Hepatocyte (in vitro differentiated cells): ENCODE measurements at regions not wholly inside any gene's neighbourhood (a gene's known extent, or its start where the extent isn't known, plus 50 kb on each side); places are given as distances from the start of the nearest gene placed in this dataset.

Experiments
- EZH2 ChIP-seq: fragments of 200-600 bp; sonication (generic); IDR thresholded peaks from 2 replicates; pipeline ENCODE4 v1.6.1; 2016; ENCODE audit warnings: antibody characterized with exemption, mild to moderate bottlenecking, borderline replicate concordance
- EZH2phosphoT487 ChIP-seq: fragments of 200-600 bp; sonication (generic); IDR thresholded peaks from one replicate; pipeline ENCODE4 v1.6.1; 2018; ENCODE audit warnings: antibody characterized with exemption, mild to moderate bottlenecking, low read depth, moderate library complexity; ENCODE audit not compliant: unreplicated experiment, severe bottlenecking
- TF ChIP-seq, protein P1 (sequence below): fragments of 200-600 bp; sonication (generic); IDR thresholded peaks from 2 replicates; pipeline ENCODE4 v1.5.1; 2016; ENCODE audit warnings: antibody characterized with exemption, mild to moderate bottlenecking; ENCODE audit not compliant: poor library complexity

DNA sequence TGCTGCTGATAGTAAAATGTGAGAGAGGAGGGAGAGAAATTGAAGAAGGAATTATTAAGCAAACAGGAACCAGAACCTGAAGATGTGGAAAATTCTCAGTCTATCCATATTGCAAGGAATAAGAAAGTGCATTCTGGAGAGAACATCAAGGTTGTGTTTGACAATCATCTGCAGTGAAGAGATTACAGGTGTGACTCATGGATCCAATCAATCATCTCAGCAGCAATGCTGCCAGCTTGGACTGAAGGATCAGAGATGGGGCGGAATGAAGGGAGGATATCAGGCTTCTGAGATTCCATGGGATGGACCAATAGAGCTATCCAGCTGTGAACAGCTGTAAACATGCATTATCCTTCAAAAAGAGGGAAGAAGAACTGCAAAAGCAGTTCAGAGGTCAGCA, 247.3 kb downstream of the LPIN1 start:
- TF ChIP-seq, protein P1, sequence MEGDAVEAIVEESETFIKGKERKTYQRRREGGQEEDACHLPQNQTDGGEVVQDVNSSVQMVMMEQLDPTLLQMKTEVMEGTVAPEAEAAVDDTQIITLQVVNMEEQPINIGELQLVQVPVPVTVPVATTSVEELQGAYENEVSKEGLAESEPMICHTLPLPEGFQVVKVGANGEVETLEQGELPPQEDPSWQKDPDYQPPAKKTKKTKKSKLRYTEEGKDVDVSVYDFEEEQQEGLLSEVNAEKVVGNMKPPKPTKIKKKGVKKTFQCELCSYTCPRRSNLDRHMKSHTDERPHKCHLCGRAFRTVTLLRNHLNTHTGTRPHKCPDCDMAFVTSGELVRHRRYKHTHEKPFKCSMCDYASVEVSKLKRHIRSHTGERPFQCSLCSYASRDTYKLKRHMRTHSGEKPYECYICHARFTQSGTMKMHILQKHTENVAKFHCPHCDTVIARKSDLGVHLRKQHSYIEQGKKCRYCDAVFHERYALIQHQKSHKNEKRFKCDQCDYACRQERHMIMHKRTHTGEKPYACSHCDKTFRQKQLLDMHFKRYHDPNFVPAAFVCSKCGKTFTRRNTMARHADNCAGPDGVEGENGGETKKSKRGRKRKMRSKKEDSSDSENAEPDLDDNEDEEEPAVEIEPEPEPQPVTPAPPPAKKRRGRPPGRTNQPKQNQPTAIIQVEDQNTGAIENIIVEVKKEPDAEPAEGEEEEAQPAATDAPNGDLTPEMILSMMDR = no peak
- TF ChIP-seq EZH2 = no peak
- no peak for TF ChIP-seq EZH2phosphoT487
